GM12873 (cell line): ENCODE measurements at regions not wholly inside any gene's neighbourhood (a gene's known extent, or its start where the extent isn't known, plus 50 kb on each side); places are given as distances from the start of the nearest gene placed in this dataset.

Source experiments
- TF ChIP-seq, protein P1 (sequence below): IDR thresholded peaks from 2 replicates; pipeline ENCODE4 v1.5.1; 2012; ENCODE audit warnings: low read depth, mild to moderate bottlenecking, moderate library complexity, low read length, control low read depth; ENCODE audit not compliant: insufficient read depth; ENCODE audit errors: missing control alignments

GRCh38 chrX:51182545-51182944 lies 150.1 kb upstream of the NUDT10 start:
- TF ChIP-seq, protein P1, sequence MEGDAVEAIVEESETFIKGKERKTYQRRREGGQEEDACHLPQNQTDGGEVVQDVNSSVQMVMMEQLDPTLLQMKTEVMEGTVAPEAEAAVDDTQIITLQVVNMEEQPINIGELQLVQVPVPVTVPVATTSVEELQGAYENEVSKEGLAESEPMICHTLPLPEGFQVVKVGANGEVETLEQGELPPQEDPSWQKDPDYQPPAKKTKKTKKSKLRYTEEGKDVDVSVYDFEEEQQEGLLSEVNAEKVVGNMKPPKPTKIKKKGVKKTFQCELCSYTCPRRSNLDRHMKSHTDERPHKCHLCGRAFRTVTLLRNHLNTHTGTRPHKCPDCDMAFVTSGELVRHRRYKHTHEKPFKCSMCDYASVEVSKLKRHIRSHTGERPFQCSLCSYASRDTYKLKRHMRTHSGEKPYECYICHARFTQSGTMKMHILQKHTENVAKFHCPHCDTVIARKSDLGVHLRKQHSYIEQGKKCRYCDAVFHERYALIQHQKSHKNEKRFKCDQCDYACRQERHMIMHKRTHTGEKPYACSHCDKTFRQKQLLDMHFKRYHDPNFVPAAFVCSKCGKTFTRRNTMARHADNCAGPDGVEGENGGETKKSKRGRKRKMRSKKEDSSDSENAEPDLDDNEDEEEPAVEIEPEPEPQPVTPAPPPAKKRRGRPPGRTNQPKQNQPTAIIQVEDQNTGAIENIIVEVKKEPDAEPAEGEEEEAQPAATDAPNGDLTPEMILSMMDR, result peak; percentile 31

GRCh38 chrX:51192104-51192503 lies 140.5 kb upstream of the NUDT10 start:
- TF ChIP-seq, protein P1, result no peak

- TF ChIP-seq, protein P1, result no peak
Observed at GRCh38 chrX:51215266-51215665, 117.4 kb upstream of the NUDT10 start.

- TF ChIP-seq, protein P1, result no peak
Observed at GRCh38 chrX:51215856-51216255, 116.8 kb upstream of the NUDT10 start.

DNA sequence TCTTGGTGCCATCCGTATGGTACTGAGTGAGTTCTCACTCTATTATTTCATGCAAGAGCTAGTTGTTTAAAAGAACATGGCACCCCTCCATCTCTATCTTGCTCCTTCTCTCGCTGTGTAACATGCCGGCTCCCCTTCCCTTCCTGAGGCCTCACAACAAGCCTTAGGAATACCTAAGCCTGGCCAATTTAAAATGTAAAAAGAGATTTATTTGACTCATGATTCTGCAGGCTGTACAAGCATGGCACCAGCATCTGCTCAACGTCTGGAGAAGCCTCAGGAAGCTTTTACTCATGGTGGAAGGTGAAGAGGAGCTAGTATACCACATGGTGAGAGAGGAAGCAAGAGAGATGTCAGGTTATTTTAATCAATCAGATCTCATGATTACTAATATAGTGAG lies 90.4 kb upstream of the NUDT10 start:
- TF ChIP-seq, protein P1, result no peak

DNA sequence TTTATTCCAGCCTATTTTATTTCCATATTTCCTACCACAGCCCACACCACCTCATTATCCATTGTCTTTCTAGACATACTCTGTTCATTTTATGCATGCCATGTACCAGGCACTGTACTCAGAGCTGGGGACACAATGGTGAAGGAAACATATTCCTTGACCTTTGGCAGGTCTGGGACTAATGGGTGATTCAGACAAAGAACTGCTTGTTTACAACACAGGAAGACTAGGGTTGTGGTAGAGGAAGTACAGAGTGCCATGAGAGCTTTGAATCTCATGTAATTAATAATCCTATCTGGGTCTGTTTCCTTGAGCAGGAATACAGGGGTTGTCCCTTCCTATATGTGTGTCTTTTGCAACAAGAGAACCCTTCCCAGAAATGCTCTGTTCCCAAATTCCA lies 75.1 kb upstream of the NUDT10 start:
- TF ChIP-seq, protein P1, result no peak

- TF ChIP-seq, protein P1, result no peak
Observed at GRCh38 chrX:51272638-51273037, 60.0 kb upstream of the NUDT10 start.

- TF ChIP-seq, protein P1, result no peak
Observed at GRCh38 chrX:51281758-51282318, 50.8 kb upstream of the NUDT10 start.
